ENCODE measurements at regions not wholly inside any gene's neighbourhood (a gene's known extent, or its start where the extent isn't known, plus 50 kb on each side); places are given as distances from the start of the nearest gene placed in this dataset.
"Not testable (repeated sequence)": the region's sequence is repeated elsewhere in the genome, so short reads cannot be mapped to it uniquely, and the experiment has no call there.

DNA sequence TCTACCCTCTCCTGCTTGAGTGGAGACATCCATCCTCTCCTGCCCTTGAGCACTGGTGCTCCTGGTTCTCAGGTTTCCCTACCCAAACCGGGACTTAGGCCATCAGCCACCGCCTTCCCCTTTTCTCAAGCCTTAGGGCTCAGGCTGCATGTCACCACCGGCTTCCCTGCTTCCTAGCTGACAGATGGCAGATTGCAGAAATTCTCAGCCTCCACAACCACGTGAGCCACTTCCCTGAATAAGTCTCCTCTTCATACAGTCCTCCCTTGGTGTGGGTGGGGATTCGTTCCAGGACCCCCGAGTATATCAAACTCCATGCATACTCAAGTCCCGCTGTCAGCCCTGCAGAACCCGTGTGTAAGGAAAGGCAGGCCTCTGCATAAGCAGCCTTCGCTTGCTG, 203.5 kb upstream of the ZNF32 start:
- no peak overlapping the region for H3K27ac Mint-ChIP-seq
- H3K4me1 Mint-ChIP-seq: no peaks in the 10 kb centered on the region
- H3K4me3 Mint-ChIP-seq: no peak overlapping the region
- no peaks in the 10 kb centered on the region for H3K9me3 Mint-ChIP-seq
- no peak for ATAC-seq
- H3K27me3 Mint-ChIP-seq: no peaks in the 10 kb centered on the region
- H3K36me3 Mint-ChIP-seq: no peaks in the 10 kb centered on the region

DNA sequence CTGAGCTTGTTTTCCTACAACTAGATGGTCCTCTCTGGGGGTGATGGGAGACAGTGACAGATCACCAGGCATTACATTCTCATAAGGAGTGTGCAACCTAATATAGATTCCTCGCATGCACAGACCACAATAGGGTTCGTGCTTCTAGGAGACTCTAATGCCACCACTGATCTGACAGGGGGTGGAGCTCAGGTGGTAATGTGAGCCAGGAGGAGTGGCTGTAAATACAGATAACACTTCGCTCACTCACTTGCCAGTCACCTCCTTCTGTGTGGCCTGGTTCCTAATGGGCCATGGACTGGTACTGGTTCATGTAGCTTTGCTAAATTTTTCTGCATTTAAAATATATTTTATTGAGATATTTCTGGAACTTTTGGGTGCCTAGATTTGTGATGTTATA, 202.3 kb upstream of the ZNF32 start:
- Mint-ChIP-seq H3K27ac (no peak overlapping the region), H3K9me3 (no peaks in the 10 kb centered on the region), H3K4me1 (no peaks in the 10 kb centered on the region), H3K27me3 (no peaks in the 10 kb centered on the region), H3K36me3 (no peaks in the 10 kb centered on the region), H3K4me3 (no peak overlapping the region)
- no peak for ATAC-seq

DNA sequence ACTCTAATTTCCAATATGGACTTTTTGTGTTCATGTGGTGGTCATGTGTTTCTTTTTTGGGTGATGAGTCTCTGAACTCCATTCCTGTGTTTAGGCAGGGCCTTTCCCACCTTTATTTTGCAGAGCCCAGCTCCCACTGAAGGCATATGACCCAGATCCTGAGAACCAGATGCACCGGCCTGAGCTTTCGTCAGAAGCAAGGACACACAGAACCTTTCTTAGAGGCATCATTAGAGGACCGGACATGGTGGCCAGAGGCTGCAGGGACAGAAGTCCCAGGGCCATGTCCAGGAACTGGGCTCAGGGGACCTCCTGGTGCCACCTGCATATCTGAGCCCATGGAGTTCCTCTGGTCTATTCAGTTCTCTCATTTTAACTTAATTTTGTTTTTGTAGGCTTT, 200.9 kb upstream of the ZNF32 start:
- peaks cover 3% of the 10 kb centered on the region for H3K9me3 Mint-ChIP-seq
- H3K4me1 Mint-ChIP-seq: no peaks in the 10 kb centered on the region
- no peaks in the 10 kb centered on the region for H3K27me3 Mint-ChIP-seq
- H3K36me3 Mint-ChIP-seq: no peaks in the 10 kb centered on the region
- no peak overlapping the region for H3K4me3 Mint-ChIP-seq
- H3K27ac Mint-ChIP-seq: no peak overlapping the region
- ATAC-seq: no peak

DNA sequence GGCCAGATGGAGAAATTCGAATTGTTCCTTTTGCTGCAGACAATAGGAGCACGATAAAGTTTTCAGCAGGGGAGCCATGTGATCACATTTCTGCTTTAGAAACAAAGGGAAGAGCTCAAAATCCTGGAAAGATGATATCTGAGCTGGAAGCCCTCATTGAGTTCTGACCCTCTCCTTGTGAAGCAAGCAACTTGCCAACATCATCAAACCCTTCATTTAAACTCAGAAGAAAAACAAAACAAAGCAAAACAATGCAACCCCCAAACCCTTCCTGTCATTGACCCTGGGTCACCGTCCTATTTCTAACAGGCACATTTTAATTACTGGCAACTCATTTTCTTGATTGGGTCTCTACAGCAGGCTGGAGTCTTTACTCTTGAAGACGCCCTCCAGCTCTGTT, 198.3 kb upstream of the ZNF32 start:
- Mint-ChIP-seq H3K27me3 (peaks cover 13% of the 10 kb centered on the region), H3K36me3 (no peaks in the 10 kb centered on the region), H3K4me1 (no peaks in the 10 kb centered on the region), H3K9me3 (peaks cover 3% of the 10 kb centered on the region), H3K4me3 (no peak overlapping the region), H3K27ac (no peak overlapping the region)
- no peak for ATAC-seq

DNA sequence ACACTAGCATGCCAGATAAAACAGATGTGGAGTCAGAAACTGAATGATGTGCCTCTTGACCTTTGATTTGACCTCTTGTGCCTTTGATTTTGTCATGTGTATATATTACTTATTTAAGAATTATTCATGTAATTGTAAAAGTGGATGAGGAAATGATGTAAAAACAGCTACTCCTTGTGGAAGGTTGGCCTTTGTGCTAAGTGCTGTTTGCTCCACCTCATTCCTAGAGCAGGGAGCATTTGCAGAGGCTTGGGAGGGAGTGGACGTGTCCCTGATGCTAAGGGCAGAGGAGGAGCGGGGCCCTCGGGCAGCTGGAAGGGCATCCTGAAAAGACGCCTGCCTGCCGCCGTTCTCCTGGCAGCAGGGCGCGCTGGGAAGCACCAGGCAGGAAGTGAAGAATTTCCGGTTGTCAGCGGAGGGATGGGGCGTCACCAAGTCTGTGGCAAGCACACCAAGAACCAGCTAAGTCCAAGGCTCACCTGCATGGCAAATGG, 197.6 kb upstream of the ZNF32 start:
- Mint-ChIP-seq H3K4me3 (no peak overlapping the region), H3K4me1 (no peaks in the 10 kb centered on the region), H3K36me3 (no peaks in the 10 kb centered on the region), H3K27ac (no peak overlapping the region), H3K9me3 (peaks cover 3% of the 10 kb centered on the region), H3K27me3 (peaks cover 20% of the 10 kb centered on the region)
- no peak for ATAC-seq

DNA sequence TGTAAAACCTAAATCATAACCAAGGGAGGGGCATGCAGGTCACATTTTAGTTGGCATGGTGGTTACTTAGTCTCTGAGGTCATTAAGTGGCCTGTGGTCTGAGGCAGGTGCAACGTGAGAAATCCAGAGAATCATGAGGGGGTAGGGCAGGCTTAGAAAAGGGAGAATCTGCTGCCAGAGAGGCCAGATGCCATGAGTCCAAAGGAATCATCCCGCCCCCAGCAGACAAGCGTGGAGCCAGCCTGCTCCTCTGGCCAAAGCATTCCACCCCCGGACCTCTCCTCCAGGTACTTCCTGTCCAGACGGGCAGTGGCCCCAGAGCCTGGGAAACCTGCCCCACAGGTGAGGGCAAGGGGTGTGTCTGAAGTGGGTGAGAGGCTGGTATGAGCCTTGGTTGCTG, 196.4 kb upstream of the ZNF32 start:
- Mint-ChIP-seq H3K36me3 (no peaks in the 10 kb centered on the region), H3K4me1 (no peaks in the 10 kb centered on the region), H3K4me3 (no peak overlapping the region), H3K9me3 (peaks cover 3% of the 10 kb centered on the region), H3K27me3 (peaks cover 26% of the 10 kb centered on the region), H3K27ac (no peak overlapping the region)
- no peak for ATAC-seq

DNA sequence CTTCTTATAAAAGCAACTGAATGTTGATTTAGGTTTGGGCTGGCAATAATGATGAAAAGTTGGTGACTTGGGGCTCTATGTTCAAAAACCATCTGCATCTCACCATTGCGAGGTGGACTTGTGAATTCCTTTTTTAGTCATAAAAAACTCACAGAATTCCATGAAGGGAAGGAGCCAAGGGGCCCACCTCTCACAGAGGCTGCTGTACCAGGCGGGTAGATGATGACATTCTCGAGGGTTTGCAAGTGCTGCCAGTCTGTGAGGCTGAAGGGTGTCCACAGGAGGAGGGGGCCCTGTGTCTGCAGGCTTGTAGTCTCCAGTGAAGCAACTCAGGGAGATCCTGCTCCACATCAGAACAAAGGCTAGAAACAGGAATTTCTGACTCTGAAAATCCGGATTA, 195.5 kb upstream of the ZNF32 start:
- Mint-ChIP-seq H3K27me3 (peaks cover 26% of the 10 kb centered on the region), H3K9me3 (peaks cover 3% of the 10 kb centered on the region), H3K4me1 (no peaks in the 10 kb centered on the region), H3K27ac (no peak overlapping the region), H3K4me3 (no peak overlapping the region), H3K36me3 (no peaks in the 10 kb centered on the region)
- ATAC-seq: no peak

DNA sequence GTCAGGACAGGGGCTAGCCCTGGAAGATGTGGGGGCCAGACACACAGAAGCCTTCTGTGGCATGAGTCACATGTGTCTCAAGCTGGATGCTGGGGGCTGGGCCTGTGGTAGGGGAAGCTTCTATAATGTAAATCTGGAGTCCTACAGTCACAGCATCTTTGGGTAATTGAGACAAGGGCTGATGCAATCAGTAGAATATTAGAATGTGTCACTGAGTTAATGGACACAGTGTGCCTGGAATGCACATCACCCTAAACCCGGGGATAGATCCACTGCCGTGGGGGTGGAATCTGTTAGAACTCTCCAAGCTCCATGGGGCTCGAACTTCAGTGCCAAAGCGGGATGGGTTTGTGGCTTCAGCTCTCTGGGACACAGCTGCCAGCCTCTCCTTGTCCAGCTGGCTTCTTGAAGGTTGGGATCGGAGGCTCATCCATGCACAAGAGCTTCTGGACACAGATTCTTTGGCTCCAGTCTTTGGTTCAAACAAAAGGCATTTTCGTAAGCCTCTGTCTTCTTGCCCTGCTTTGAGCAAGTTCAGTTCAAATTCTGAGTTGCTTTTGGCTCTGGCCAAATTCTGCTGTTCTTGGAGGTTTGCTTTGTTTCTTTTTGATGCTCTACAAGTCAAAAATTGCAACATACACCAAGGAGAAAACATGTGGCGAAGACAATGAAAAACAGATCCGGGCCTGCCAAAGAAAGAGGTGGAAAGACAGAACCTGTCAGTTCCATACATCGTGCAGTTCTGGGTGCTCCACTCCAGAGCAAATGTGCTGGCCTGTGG, 194.8 kb upstream of the ZNF32 start:
- H3K4me1 Mint-ChIP-seq: no peaks in the 10 kb centered on the region
- H3K9me3 Mint-ChIP-seq: peaks cover 3% of the 10 kb centered on the region
- no peak for ATAC-seq
- no peaks in the 10 kb centered on the region for H3K36me3 Mint-ChIP-seq
- H3K27ac Mint-ChIP-seq: no peak overlapping the region
- H3K4me3 Mint-ChIP-seq: no peak overlapping the region
- peaks cover 26% of the 10 kb centered on the region for H3K27me3 Mint-ChIP-seq

DNA sequence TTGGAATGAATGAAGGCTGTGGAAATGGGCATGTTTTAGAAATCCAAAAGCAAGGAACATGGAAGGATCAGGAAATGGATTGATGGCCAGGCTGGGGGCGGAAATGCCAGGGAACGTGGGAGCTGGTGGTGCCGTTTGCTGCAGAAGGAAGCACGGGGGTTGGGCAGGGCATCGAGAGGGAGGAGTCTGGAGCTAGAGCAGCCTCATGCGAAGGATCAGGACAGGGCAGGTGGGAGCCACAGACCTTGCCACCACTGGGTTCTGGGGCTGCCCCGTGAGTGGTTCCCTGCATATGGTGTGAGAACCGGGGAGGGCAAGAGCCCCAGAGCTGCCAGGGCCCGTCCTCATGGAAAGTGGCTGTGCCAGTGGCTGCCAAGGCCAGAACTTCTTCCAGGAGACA, 193.8 kb upstream of the ZNF32 start:
- Mint-ChIP-seq H3K36me3 (no peaks in the 10 kb centered on the region), H3K9me3 (peaks cover 3% of the 10 kb centered on the region), H3K4me3 (no peak overlapping the region), H3K27ac (no peak overlapping the region), H3K4me1 (no peaks in the 10 kb centered on the region), H3K27me3 (peaks cover 26% of the 10 kb centered on the region)
- no peak for ATAC-seq

DNA sequence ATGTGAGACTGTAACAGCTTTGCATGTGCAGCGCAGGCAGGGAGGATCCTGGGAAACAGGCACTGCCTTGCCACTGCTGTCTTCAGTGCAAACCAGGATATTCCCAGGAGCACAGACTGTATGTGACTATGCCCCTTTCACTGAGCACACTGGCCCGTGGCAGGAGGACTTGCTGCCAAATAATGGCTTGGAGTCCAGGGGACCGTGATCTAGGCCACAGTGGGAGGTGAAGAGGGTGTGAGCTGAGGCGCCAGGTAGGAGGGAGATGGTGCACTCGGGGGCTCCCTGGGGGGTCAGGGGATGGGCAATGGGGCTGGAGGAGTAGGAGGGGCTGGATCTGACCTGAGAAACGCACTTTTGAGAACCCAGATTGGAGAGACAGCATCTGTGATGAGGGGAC, 193.4 kb upstream of the ZNF32 start:
- H3K27me3 Mint-ChIP-seq: peaks cover 26% of the 10 kb centered on the region
- no peaks in the 10 kb centered on the region for H3K36me3 Mint-ChIP-seq
- H3K27ac Mint-ChIP-seq: no peak overlapping the region
- no peak for ATAC-seq
- H3K4me3 Mint-ChIP-seq: no peak overlapping the region
- H3K9me3 Mint-ChIP-seq: peaks cover 3% of the 10 kb centered on the region
- no peaks in the 10 kb centered on the region for H3K4me1 Mint-ChIP-seq

DNA sequence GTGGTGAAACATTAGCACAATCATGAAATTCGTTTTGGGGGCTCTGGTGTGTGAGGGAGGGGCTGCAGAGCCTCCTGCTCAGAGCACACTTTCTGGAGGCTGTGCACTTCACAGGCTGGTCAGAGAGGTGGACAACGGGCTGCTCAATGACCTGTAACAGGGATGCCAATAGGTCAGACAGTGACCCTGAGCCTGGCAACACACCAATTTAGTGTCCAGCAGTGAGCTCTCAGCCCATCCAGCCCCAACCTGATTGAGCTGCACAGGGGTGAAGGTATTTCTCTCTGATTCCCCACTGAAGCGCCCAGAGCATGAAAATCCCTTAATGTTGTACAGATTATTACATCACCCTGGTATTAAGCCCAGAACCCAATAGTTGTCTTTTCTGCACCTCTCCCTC, 191.3 kb upstream of the ZNF32 start:
- ATAC-seq: no peak
- H3K27me3 Mint-ChIP-seq: peaks cover 26% of the 10 kb centered on the region
- H3K36me3 Mint-ChIP-seq: no peaks in the 10 kb centered on the region
- H3K27ac Mint-ChIP-seq: no peak overlapping the region
- no peak overlapping the region for H3K4me3 Mint-ChIP-seq
- no peaks in the 10 kb centered on the region for H3K4me1 Mint-ChIP-seq
- H3K9me3 Mint-ChIP-seq: peaks cover 4% of the 10 kb centered on the region

DNA sequence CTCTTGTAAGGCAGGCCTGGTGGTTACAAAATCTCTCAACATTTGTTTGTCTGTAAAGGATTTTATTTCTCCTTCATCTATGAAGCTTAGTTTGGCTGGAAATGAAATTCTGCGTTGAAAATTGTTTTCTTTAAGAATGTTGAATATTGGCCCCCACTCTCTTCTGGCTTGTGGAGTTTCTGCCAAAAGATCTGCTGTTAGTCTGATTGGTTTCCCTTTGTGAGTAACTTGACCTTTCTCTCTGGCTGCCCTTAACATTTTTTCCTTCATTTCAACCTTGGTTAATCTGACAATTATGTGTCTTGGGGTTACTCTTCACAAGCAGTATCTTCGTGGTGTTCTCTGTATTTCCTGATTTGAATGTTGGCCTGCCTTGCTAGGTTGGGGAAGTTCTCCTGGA, 186.1 kb upstream of the ZNF32 start:
- not testable (repeated sequence) for H3K27me3 Mint-ChIP-seq

DNA sequence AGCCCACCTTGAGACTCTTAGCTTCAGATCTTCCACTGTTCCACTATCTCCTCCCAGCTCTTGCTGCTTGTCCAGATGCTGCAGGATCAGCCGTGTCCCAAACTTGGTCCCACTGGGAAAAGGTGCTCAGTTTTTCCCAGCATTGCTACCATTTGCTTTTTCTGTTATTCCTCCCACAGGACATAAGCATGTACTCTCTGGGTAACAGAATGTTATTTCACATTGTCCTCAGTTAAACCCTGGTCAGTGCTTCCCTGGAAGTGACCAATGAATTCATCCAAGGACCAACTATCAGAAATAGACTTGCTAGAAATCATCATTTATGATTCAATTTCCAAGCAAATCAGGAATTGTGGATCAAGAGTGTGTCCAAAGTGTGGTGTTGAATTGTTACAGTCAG, 179.2 kb upstream of the ZNF32 start:
- Mint-ChIP-seq H3K4me1 (no peaks in the 10 kb centered on the region), H3K9me3 (no peaks in the 10 kb centered on the region), H3K27me3 (no peaks in the 10 kb centered on the region), H3K4me3 (no peak overlapping the region), H3K36me3 (no peaks in the 10 kb centered on the region), H3K27ac (no peak overlapping the region)
- no peak for ATAC-seq

More for the DNA sequence above, 186.1 kb upstream of the ZNF32 start:
- H3K9me3 Mint-ChIP-seq, H3K36me3 Mint-ChIP-seq, H3K4me3 Mint-ChIP-seq, H3K4me1 Mint-ChIP-seq, H3K27ac Mint-ChIP-seq, ATAC-seq: not testable (repeated sequence)

DNA sequence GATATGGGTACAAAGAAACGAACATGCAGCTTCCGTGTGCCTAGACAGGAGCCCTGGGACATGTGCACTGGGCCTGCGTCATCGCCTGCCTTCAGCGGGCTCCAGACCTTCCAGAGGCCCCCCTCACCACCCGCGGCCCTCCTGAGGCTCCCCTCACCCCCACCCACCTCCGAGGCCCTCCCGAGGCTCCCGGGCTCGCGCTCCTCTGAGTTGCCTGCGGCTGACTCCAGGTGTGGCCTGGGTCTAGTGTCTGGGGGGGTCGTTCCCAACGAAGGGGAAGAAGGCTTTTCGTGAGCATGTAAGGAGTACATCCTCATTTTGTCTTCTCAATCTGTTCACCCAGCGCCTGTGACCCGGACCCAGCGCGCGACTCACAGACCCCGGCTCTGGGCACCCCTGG, 177.3 kb upstream of the ZNF32 start:
- Mint-ChIP-seq H3K27me3 (no peaks in the 10 kb centered on the region), H3K36me3 (no peaks in the 10 kb centered on the region), H3K27ac (no peak overlapping the region), H3K4me3 (no peak overlapping the region), H3K9me3 (no peaks in the 10 kb centered on the region), H3K4me1 (no peaks in the 10 kb centered on the region)
- ATAC-seq: no peak

DNA sequence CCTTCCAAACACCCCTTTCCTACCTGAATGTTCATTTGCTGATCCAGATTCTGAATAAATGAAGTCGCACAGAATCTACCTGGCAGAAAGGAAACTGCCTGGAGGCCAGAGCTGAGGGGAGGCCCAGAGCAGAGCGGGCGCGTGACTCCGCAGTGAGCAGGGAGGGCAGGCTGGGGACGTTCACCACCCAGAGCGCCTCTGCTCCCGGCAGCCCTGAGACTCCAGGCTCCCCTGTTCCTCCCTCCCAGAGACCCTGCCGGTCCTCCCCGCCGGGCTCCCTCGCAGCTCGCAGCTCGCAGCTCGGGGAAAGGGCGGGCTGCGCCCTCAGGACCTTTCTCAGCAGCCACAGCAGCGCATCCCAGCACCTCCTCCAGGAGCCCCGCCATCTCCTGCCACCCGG, 176.7 kb upstream of the ZNF32 start:
- Mint-ChIP-seq H3K4me3 (no peak overlapping the region), H3K9me3 (no peaks in the 10 kb centered on the region), H3K27me3 (no peaks in the 10 kb centered on the region), H3K36me3 (no peaks in the 10 kb centered on the region), H3K4me1 (no peaks in the 10 kb centered on the region), H3K27ac (no peak overlapping the region)
- ATAC-seq: no peak

DNA sequence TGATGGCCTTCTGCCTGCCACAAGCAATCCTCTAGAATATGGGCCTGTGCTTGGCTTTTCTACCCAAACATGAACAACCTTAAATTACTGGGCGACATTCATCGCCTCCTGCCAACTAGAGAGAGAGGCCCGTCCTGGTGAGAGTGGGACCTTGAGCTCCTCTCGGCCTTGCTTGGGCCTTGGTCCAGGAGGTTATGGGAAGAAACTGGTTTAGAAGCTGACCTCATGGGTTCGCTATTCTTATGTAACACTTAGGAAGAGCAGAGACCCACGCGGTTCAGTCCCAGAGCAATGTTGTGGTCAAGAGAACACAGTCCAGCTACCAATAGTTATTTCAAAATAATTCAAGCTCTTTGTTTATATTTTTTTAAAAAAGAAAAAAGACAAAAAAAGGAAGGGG, 176.3 kb upstream of the ZNF32 start:
- no peaks in the 10 kb centered on the region for H3K9me3 Mint-ChIP-seq
- H3K27ac Mint-ChIP-seq: no peak overlapping the region
- H3K27me3 Mint-ChIP-seq: peaks cover 4% of the 10 kb centered on the region
- H3K36me3 Mint-ChIP-seq: no peaks in the 10 kb centered on the region
- H3K4me3 Mint-ChIP-seq: no peak overlapping the region
- no peak for ATAC-seq
- H3K4me1 Mint-ChIP-seq: no peaks in the 10 kb centered on the region
